MM.1S (cell line): ENCODE measurements at regions not wholly inside any gene's neighbourhood (a gene's known extent, or its start where the extent isn't known, plus 50 kb on each side); places are given as distances from the start of the nearest gene placed in this dataset.

Experiments used
- DNase-seq: peaks from one replicate; pipeline ENCODE4 v3.0.0-alpha.2; 2015
- H2AFZ ChIP-seq: fragments of 300-600 bp; sonication (generic); 2 replicates; pipeline ENCODE4 v1.6.0; 2016; ENCODE audit warnings: antibody characterized with exemption, low read length
- H3F3A ChIP-seq: fragments of 300-600 bp; sonication (generic); 2 replicates; pipeline ENCODE4 v1.6.1; 2016; ENCODE audit warnings: mild to moderate bottlenecking, antibody characterized with exemption, low read length, moderate library complexity, mixed read lengths; ENCODE audit not compliant: insufficient read depth
- H3K27ac ChIP-seq: fragments of 300-600 bp; sonication (generic); 2 replicates; pipeline ENCODE4 v1.5.1; 2016; ENCODE audit warnings: mild to moderate bottlenecking, low read length
- H3K27me3 ChIP-seq: fragments of 300-600 bp; sonication (generic); replicated peaks from 2 replicates; pipeline ENCODE4 v1.6.0; 2016; ENCODE audit warnings: low read length; ENCODE audit not compliant: insufficient read depth
- H3K36me3 ChIP-seq: fragments of 300-600 bp; sonication (generic); replicated peaks from 2 replicates; pipeline ENCODE4 v1.6.1; 2016; ENCODE audit warnings: mild to moderate bottlenecking, low read length, mixed read lengths; ENCODE audit not compliant: insufficient read depth
- H3K4me1 ChIP-seq: fragments of 300-600 bp; sonication (generic); 2 replicates; pipeline ENCODE4 v1.6.1; 2016; ENCODE audit warnings: low read length, mixed read lengths
- H3K4me2 ChIP-seq: fragments of 300-600 bp; sonication (generic); 2 replicates; pipeline ENCODE4 v1.6.0; 2016; ENCODE audit warnings: low read depth, low read length
- H3K4me3 ChIP-seq: fragments of 300-600 bp; sonication (generic); 2 replicates; pipeline ENCODE4 v1.5.1; 2016; ENCODE audit warnings: low read length, mixed read lengths
- H3K79me2 ChIP-seq: fragments of 300-600 bp; sonication (generic); 2 replicates; pipeline ENCODE4 v1.6.1; 2016; ENCODE audit warnings: mixed run types, low read length, mixed read lengths
- H3K9ac ChIP-seq: fragments of 300-600 bp; sonication (generic); 2 replicates; pipeline ENCODE4 v1.6.1; 2016; ENCODE audit warnings: low read length, mixed read lengths
- H3K9me2 ChIP-seq: fragments of 300-600 bp; sonication (generic); replicated peaks from 2 replicates; pipeline ENCODE4 v1.6.1; 2016; ENCODE audit warnings: mild to moderate bottlenecking, low read length, mixed read lengths; ENCODE audit not compliant: insufficient read depth
- H3K9me3 ChIP-seq: fragments of 300-600 bp; sonication (generic); replicated peaks from 2 replicates; pipeline ENCODE4 v1.6.1; 2016; ENCODE audit warnings: mild to moderate bottlenecking, low read length, mixed read lengths; ENCODE audit not compliant: insufficient read depth
- H4K20me1 ChIP-seq: fragments of 300-600 bp; sonication (generic); 2 replicates; pipeline ENCODE4 v1.6.1; 2016; ENCODE audit warnings: mild to moderate bottlenecking, low read length, moderate library complexity, mixed read lengths; ENCODE audit not compliant: insufficient read depth
- CTCF ChIP-seq: fragments of 300-600 bp; sonication (generic); IDR thresholded peaks from 2 replicates; pipeline ENCODE4 v1.5.1; 2016; ENCODE audit warnings: antibody characterized with exemption, low read length, mixed read lengths
- EZH2 ChIP-seq: fragments of 300-600 bp; sonication (generic); optimal IDR thresholded peaks from 2 replicates; pipeline ENCODE3; 2017; ENCODE audit warnings: low read depth, mild to moderate bottlenecking, antibody characterized with exemption, low read length, mixed read lengths
- EZH2phosphoT487 ChIP-seq: fragments of 300-600 bp; sonication (generic); IDR thresholded peaks from 2 replicates; pipeline ENCODE4 v1.6.1; 2018; ENCODE audit warnings: antibody characterized with exemption, low read length

GRCh38 chr13:107208889-107209288 is 641.0 kb upstream of the ARGLU1 start:
- H3F3A ChIP-seq = no peaks in the 10 kb centered on the region
- H3K27ac ChIP-seq = no peak overlapping the region
- no peak overlapping the region for H2AFZ ChIP-seq
- no peaks in the 10 kb centered on the region for H3K36me3 ChIP-seq
- H3K9ac ChIP-seq = no peak overlapping the region
- no peaks in the 10 kb centered on the region for H3K9me2 ChIP-seq
- no peaks in the 10 kb centered on the region for H3K27me3 ChIP-seq
- no peaks in the 10 kb centered on the region for H3K79me2 ChIP-seq
- no peak overlapping the region for H3K4me3 ChIP-seq
- no peaks in the 10 kb centered on the region for H3K9me3 ChIP-seq
- TF ChIP-seq EZH2phosphoT487 (no peak), EZH2 (no peak), CTCF (no peak)
- no peak overlapping the region for H3K4me2 ChIP-seq
- DNase-seq = no peak
- H3K4me1 ChIP-seq = no peaks in the 10 kb centered on the region
- no peaks in the 10 kb centered on the region for H4K20me1 ChIP-seq

DNA sequence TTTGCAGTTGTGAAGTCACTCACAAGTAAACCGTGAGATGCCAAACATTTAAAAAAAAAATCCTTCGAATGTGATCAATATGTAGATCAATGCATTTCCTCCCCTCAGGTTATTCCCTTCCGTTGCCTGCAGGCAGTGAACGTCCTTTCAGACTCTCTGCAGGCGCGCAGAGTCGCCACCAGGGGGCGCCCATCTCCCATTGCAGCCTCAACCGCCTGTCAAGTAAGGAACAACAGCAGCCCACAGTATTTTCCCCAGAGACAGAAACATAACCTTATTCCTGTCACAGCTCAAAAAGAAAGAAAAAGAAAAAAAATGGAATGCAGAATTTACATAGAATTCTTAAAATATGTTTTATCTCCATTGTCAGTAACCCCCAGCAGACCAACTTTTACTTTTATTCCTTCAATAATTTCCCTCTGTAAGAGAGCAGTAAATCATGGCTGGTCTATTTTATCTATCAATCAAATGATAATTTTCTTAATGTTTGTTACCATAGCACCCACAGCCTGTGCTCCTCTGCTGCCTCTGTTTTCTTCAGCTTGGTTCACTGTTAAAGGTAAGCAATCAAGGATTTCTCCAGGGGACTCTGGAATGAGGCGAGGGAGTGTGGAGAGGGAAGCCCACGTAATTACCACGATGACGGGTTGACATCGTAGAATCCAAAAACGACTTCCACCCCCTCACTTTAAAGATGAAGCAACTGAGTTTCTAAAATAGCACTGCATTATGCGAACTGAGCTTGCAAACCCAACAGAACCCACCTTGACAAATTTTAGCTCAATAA is 637.6 kb upstream of the ARGLU1 start:
- DNase-seq = peak; percentile 57
- no peaks in the 10 kb centered on the region for H3K27me3 ChIP-seq
- H3K9me2 ChIP-seq = no peaks in the 10 kb centered on the region
- no peaks in the 10 kb centered on the region; the same call in 1 of the 2 replicates for H3F3A ChIP-seq
- no peaks in the 10 kb centered on the region for H3K4me1 ChIP-seq
- H4K20me1 ChIP-seq = no peaks in the 10 kb centered on the region
- no peak overlapping the region for H3K9ac ChIP-seq
- H3K36me3 ChIP-seq = no peaks in the 10 kb centered on the region
- TF ChIP-seq EZH2phosphoT487 (no peak), CTCF (peak; percentile 98)
- H3K4me3 ChIP-seq = no peak overlapping the region
- no peaks in the 10 kb centered on the region for H3K79me2 ChIP-seq
- no peak overlapping the region for H3K4me2 ChIP-seq
- H3K27ac ChIP-seq = no peak overlapping the region
- no peak overlapping the region for H2AFZ ChIP-seq
- no peaks in the 10 kb centered on the region for H3K9me3 ChIP-seq

DNA sequence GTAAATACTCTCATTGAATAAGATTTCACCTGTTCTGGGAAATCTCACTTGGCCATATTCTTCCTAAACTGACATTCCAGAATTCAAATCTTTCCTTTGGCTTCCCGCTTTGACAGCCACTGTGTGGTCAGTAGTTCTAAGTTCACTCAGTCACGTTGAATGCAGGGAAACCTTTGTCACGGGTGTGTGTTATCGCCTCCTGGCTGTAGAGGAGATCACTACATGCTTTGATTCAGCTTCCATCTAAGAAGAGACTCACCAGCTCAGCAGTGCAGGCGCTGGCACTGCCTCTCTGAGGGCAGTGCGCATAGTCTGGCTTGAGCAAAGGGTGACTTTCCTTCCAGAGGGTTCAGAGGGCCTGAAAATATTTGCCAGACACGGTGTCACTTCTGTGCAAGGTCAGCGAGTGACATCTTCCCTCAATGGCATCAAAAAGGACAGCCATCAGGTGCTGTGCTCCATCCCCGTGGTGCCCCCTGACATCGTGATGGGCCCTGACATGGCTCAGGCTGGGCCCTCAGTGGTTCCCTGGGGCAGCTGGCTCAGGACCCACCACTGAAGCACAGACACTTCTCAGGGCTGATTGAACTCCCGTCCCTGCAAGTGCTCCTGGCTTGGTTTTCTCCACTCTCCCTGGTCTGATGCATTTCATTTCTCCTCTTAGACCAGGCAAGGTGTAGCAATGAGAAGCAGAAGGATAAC is 635.4 kb upstream of the ARGLU1 start:
- no peaks in the 10 kb centered on the region for H3K4me1 ChIP-seq
- H3K9ac ChIP-seq = no peak overlapping the region
- TF ChIP-seq EZH2 = no peak
- peak; percentile 27 for TF ChIP-seq CTCF
- no peak for TF ChIP-seq EZH2phosphoT487
- no peaks in the 10 kb centered on the region for H3K79me2 ChIP-seq
- no peaks in the 10 kb centered on the region for H3K9me2 ChIP-seq
- no peak overlapping the region for H2AFZ ChIP-seq
- no peaks in the 10 kb centered on the region for H3K27me3 ChIP-seq
- no peak for DNase-seq
- no peak overlapping the region for H3K4me2 ChIP-seq
- H4K20me1 ChIP-seq = no peaks in the 10 kb centered on the region
- H3K4me3 ChIP-seq = no peak overlapping the region
- no peak overlapping the region for H3K27ac ChIP-seq
- H3K36me3 ChIP-seq = no peaks in the 10 kb centered on the region
- no peaks in the 10 kb centered on the region; the same call in 1 of the 2 replicates for H3F3A ChIP-seq
- no peaks in the 10 kb centered on the region for H3K9me3 ChIP-seq
